ENCODE measurements at regions not wholly inside any gene's neighbourhood (a gene's known extent, or its start where the extent isn't known, plus 50 kb on each side); places are given as distances from the start of the nearest gene placed in this dataset.

- TF ChIP-seq CTCF (IDR thresholded peaks at IDR 0.05) (no peak), FOXK1 (CRISPR knock-in tag; IDR thresholded peaks at IDR 0.05) (no peak), RELA (CRISPR knock-in tag; IDR thresholded peaks at IDR 0.05; ENCODE audit: borderline replicate concordance) (no peak), TEAD4 (CRISPR knock-in tag; IDR thresholded peaks at IDR 0.05) (no peak)
Observed at GRCh38 chr14:34005901-34006300, 55.0 kb upstream of the EGLN3 start.
